SU-DHL-6 (cell line): ENCODE measurements at regions not wholly inside any gene's neighbourhood (a gene's known extent, or its start where the extent isn't known, plus 50 kb on each side); places are given as distances from the start of the nearest gene placed in this dataset.

Experiments
- EZH2phosphoT487 ChIP-seq: fragments of 200-600 bp; sonication (generic), shearing (Covaris generic); conservative IDR thresholded peaks from 2 replicates; pipeline ENCODE4 v1.6.1; 2018; ENCODE audit warnings: mild to moderate bottlenecking, antibody characterized with exemption, low read length, moderate library complexity, mixed read lengths
- TF ChIP-seq, protein P1 (sequence below): fragments of 200-600 bp; sonication (generic); IDR thresholded peaks from one replicate; pipeline ENCODE4 v1.5.1; 2017; ENCODE audit warnings: antibody characterized with exemption, mild to moderate bottlenecking, low read length, moderate library complexity; ENCODE audit not compliant: insufficient read depth, poor library complexity, severe bottlenecking

DNA sequence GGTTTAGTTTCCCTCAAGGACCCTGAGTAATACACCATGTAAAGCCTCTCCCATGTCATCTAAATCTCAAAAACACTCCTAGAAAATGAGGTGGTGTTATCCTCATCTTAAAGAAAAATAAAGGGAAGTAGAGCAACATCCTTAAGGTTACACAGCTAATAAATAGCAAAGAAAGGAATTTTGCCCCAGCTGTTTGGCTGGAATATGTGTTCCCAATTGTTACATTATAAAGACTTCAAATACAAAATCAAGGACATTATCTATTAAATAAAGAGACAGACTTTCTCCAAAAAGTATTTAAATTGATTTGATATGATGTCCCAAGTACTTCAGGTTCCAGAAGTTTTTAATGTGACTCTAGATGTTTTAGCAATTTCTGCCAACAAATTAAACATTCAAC, 57.9 kb upstream of the IL15 start:
- TF ChIP-seq, protein P1, sequence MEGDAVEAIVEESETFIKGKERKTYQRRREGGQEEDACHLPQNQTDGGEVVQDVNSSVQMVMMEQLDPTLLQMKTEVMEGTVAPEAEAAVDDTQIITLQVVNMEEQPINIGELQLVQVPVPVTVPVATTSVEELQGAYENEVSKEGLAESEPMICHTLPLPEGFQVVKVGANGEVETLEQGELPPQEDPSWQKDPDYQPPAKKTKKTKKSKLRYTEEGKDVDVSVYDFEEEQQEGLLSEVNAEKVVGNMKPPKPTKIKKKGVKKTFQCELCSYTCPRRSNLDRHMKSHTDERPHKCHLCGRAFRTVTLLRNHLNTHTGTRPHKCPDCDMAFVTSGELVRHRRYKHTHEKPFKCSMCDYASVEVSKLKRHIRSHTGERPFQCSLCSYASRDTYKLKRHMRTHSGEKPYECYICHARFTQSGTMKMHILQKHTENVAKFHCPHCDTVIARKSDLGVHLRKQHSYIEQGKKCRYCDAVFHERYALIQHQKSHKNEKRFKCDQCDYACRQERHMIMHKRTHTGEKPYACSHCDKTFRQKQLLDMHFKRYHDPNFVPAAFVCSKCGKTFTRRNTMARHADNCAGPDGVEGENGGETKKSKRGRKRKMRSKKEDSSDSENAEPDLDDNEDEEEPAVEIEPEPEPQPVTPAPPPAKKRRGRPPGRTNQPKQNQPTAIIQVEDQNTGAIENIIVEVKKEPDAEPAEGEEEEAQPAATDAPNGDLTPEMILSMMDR, result no peak
- no peak for TF ChIP-seq EZH2phosphoT487
